Ishikawa (cell line): ENCODE measurements at regions not wholly inside any gene's neighbourhood (a gene's known extent, or its start where the extent isn't known, plus 50 kb on each side); places are given as distances from the start of the nearest gene placed in this dataset.

Source experiments
- CEBPB ChIP-seq: IDR thresholded peaks from 2 replicates; pipeline ENCODE4 v1.6.1; 2012
- CREB1 ChIP-seq: IDR thresholded peaks from 2 replicates; pipeline ENCODE4 v1.6.1; 2012; ENCODE audit warnings: low read depth
- EGR1 ChIP-seq: IDR thresholded peaks from 2 replicates; pipeline ENCODE4 v1.6.1; 2012
- EP300 ChIP-seq: IDR thresholded peaks from 2 replicates; pipeline ENCODE4 v1.6.1; 2012; ENCODE audit warnings: borderline replicate concordance
- FOXM1 ChIP-seq: IDR thresholded peaks from 2 replicates; pipeline ENCODE4 v1.6.1; 2012; ENCODE audit warnings: low read depth, borderline replicate concordance
- NFIC ChIP-seq: IDR thresholded peaks from 2 replicates; pipeline ENCODE4 v1.6.1; 2012
- RAD21 ChIP-seq: IDR thresholded peaks from 2 replicates; pipeline ENCODE4 v1.6.1; 2012; ENCODE audit warnings: low read depth
- TAF1 ChIP-seq: IDR thresholded peaks from 2 replicates; pipeline ENCODE4 v1.6.1; 2012; ENCODE audit warnings: low read depth, mild to moderate bottlenecking
- TCF12 ChIP-seq: IDR thresholded peaks from 2 replicates; pipeline ENCODE4 v1.6.1; 2012; ENCODE audit warnings: low read depth
- TEAD4 ChIP-seq: IDR thresholded peaks from 2 replicates; pipeline ENCODE4 v1.6.1; 2012
- YY1 ChIP-seq: IDR thresholded peaks from 2 replicates; pipeline ENCODE4 v1.6.1; 2012; ENCODE audit warnings: low read depth
- ZBTB7A ChIP-seq: IDR thresholded peaks from 2 replicates; pipeline ENCODE4 v1.6.1; 2012; ENCODE audit warnings: low read depth
- TF ChIP-seq, protein P1 (sequence below): IDR thresholded peaks from 2 replicates; pipeline ENCODE4 v1.6.1; 2012
- TF ChIP-seq, protein P2 (sequence below): IDR thresholded peaks from 2 replicates; pipeline ENCODE4 v1.6.1; 2012
- TF ChIP-seq, protein P3 (sequence below): IDR thresholded peaks from 2 replicates; pipeline ENCODE4 v1.6.1; 2012; ENCODE audit warnings: low read depth, mild to moderate bottlenecking

DNA sequence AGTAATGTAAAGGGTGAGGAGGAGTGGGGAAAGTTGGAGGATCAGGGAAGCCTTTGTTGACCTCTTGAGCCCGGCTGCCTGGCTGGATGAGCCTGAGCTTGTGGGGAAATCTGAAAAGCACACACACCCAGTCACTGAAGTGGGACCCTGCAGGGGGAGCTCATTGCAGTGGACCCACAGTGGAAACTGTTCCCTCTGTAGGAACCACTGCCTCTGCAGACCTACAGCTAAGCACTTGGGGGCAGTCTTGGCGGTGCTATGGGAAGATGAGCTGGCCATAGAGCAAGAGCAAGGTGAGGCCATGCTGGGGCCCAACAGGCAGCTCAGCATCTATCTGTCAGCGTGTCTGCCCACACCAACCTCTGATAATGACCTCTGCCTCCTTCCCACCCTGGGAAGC, 294.8 kb downstream of the TSHZ3 start:
- TF ChIP-seq RAD21 (no peak), EGR1 (no peak), EP300 (no peak), TAF1 (no peak), FOXM1 (no peak), YY1 (no peak), TCF12 (no peak)
- TF ChIP-seq, protein P1, sequence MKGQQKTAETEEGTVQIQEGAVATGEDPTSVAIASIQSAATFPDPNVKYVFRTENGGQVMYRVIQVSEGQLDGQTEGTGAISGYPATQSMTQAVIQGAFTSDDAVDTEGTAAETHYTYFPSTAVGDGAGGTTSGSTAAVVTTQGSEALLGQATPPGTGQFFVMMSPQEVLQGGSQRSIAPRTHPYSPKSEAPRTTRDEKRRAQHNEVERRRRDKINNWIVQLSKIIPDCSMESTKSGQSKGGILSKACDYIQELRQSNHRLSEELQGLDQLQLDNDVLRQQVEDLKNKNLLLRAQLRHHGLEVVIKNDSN: no peak
- TF ChIP-seq, protein P2, sequence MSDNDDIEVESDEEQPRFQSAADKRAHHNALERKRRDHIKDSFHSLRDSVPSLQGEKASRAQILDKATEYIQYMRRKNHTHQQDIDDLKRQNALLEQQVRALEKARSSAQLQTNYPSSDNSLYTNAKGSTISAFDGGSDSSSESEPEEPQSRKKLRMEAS: no peak
- TF ChIP-seq, protein P3, sequence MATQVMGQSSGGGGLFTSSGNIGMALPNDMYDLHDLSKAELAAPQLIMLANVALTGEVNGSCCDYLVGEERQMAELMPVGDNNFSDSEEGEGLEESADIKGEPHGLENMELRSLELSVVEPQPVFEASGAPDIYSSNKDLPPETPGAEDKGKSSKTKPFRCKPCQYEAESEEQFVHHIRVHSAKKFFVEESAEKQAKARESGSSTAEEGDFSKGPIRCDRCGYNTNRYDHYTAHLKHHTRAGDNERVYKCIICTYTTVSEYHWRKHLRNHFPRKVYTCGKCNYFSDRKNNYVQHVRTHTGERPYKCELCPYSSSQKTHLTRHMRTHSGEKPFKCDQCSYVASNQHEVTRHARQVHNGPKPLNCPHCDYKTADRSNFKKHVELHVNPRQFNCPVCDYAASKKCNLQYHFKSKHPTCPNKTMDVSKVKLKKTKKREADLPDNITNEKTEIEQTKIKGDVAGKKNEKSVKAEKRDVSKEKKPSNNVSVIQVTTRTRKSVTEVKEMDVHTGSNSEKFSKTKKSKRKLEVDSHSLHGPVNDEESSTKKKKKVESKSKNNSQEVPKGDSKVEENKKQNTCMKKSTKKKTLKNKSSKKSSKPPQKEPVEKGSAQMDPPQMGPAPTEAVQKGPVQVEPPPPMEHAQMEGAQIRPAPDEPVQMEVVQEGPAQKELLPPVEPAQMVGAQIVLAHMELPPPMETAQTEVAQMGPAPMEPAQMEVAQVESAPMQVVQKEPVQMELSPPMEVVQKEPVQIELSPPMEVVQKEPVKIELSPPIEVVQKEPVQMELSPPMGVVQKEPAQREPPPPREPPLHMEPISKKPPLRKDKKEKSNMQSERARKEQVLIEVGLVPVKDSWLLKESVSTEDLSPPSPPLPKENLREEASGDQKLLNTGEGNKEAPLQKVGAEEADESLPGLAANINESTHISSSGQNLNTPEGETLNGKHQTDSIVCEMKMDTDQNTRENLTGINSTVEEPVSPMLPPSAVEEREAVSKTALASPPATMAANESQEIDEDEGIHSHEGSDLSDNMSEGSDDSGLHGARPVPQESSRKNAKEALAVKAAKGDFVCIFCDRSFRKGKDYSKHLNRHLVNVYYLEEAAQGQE: no peak

DNA sequence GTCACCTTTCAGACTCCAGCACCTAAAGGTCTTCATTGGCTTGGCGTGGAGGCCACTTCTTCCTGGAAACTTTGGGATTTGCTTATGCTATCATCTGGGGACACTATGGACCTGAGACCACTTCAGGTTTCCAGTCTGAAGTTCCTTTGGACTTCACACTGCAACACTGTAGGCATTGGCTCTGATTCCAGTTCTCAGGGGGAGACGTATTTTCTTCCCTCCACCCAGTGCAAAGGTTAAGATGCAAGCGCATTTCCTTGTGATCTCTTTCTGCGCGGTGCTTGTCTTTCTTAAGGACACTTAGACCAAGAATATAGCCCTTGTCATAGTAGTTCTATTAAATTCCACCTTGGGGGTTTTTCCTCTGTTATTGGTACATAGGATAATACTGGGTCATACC, 299.8 kb downstream of the TSHZ3 start:
- no peak for TF ChIP-seq CEBPB
- TF ChIP-seq TAF1: no peak
- TF ChIP-seq NFIC: no peak
- no peak for TF ChIP-seq RAD21
- no peak for TF ChIP-seq EP300
- TF ChIP-seq, protein P3: no peak
- TF ChIP-seq, protein P2: no peak
- TF ChIP-seq EGR1: no peak
- TF ChIP-seq FOXM1: no peak
- no peak for TF ChIP-seq YY1
- TF ChIP-seq TEAD4: no peak
- TF ChIP-seq TCF12: no peak

DNA sequence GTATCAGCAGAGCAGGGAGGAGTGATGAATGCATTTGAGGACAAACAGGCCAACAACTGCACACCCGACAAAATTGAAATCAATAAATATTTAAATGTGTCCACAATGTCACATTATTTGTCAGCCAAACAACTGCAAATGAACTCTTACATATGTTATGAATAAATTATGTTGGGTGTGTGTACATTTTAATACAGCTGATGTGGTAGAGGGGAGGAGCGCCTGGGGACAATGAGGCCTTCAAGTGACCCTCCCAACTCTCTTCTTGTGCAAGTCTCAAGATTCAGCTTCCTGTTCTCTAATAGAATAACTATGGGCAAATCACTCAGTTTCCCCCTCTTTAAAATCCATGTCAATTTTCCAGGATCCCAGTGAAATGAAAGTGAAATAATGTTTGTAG, 303.2 kb downstream of the TSHZ3 start:
- no peak for TF ChIP-seq FOXM1
- no peak for TF ChIP-seq TCF12
- TF ChIP-seq, protein P1: no peak
- TF ChIP-seq, protein P2: no peak
- TF ChIP-seq EGR1: no peak
- no peak for TF ChIP-seq ZBTB7A
- TF ChIP-seq CREB1: no peak
- TF ChIP-seq TEAD4: no peak
- no peak for TF ChIP-seq EP300
- TF ChIP-seq TAF1: no peak
- TF ChIP-seq YY1: no peak
- no peak for TF ChIP-seq NFIC
- TF ChIP-seq, protein P3: no peak
- no peak for TF ChIP-seq RAD21

DNA sequence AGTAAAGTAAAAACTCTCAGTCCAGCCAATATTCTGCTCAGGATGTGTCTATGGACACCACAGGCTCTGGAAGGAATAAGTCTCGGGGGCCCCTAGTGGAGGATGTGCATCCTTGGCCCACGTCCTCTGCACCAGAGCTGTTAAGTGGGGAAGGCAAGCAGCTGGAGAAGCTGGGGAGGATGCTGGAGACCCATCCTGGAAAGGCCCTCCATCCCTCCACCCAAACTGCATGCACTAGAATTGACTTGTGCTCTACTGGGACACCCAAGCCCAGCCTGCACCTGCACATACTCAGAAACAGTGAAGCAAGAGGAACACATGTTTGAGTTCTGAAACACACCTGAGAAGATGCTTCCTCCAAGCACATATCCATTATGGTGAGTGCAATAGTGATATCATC, 307.8 kb downstream of the TSHZ3 start:
- TF ChIP-seq, protein P3: no peak
- TF ChIP-seq FOXM1: no peak
- no peak for TF ChIP-seq TEAD4
- no peak for TF ChIP-seq TCF12
- no peak for TF ChIP-seq CREB1
- TF ChIP-seq EP300: no peak
- no peak for TF ChIP-seq CEBPB
- TF ChIP-seq ZBTB7A: no peak
